Uterus (tissue), 3 donors: ENCODE measurements at regions not wholly inside any gene's neighbourhood (a gene's known extent, or its start where the extent isn't known, plus 50 kb on each side); places are given as distances from the start of the nearest gene placed in this dataset.

Experiments
- DNase-seq, 2 donors: peaks; one replicate each; pipeline ENCODE4 v3.0.0-alpha.2; 2019 to 2020
- H3K27ac ChIP-seq, 2 donors: fragments of 200-600 bp; sonication (generic); 1 replicate in 1 of 2; 2 replicates in 1 of 2; pipeline ENCODE4 v1.5.1; 2016 to 2018
- H3K27me3 ChIP-seq, 2 donors: fragments of 200-600 bp; sonication (generic); one replicate each; pipeline ENCODE4 v1.5.1; 2018 to 2019; ENCODE audit warnings: control low read depth in 1 of 2
- H3K36me3 ChIP-seq, 2 donors: fragments of 200-600 bp; sonication (generic); one replicate each; pipeline ENCODE4 v1.5.1; 2019; ENCODE audit warnings: control low read depth in 1 of 2
- H3K4me1 ChIP-seq, 2 donors: fragments of 200-600 bp; sonication (generic); one replicate each; pipeline ENCODE4 v1.5.1; 2018 to 2019; ENCODE audit warnings: control low read depth in 1 of 2
- H3K4me3 ChIP-seq, 2 donors: fragments of 200-600 bp; sonication (generic); 1 replicate in 1 of 2; 2 replicates in 1 of 2; pipeline ENCODE4 v1.5.1; 2018 to 2019; ENCODE audit warnings: mild to moderate bottlenecking in 1 of 2
- H3K9me3 ChIP-seq, 2 donors: fragments of 200-600 bp; sonication (generic); one replicate each; pipeline ENCODE4 v1.5.1; 2019; ENCODE audit warnings: control low read depth in 1 of 2
- POLR2A ChIP-seq, 2 donors: fragments of 450-650 bp; IDR thresholded peaks; one replicate each; pipeline ENCODE4 v1.6.1; 2016; ENCODE audit warnings: antibody characterized with exemption in 2 of 2, mild to moderate bottlenecking in 1 of 2, moderate library complexity in 1 of 2
- intact Hi-C: fragments of 100-400 bp; cut with DNase I; formaldehyde crosslinking; loops from one replicate; pipeline ENCODE4 v1.15.1; 2023; ENCODE audit warnings: low total_unique reads
- TF ChIP-seq, protein P1 (sequence below), 4 experiments: fragments of 200-600 bp in 2 of 4; fragments of 450-650 bp in 2 of 4; sonication (generic) in 2 of 4; IDR thresholded peaks; one replicate each; pipeline ENCODE4 v1.5.1; 2016 to 2019; ENCODE audit warnings: antibody characterized with exemption in 4 of 4, mild to moderate bottlenecking in 2 of 4, moderate library complexity in 1 of 4
- donor health status: DM: yes; HTN: yes; CAD: no.

- TF ChIP-seq, protein P1, sequence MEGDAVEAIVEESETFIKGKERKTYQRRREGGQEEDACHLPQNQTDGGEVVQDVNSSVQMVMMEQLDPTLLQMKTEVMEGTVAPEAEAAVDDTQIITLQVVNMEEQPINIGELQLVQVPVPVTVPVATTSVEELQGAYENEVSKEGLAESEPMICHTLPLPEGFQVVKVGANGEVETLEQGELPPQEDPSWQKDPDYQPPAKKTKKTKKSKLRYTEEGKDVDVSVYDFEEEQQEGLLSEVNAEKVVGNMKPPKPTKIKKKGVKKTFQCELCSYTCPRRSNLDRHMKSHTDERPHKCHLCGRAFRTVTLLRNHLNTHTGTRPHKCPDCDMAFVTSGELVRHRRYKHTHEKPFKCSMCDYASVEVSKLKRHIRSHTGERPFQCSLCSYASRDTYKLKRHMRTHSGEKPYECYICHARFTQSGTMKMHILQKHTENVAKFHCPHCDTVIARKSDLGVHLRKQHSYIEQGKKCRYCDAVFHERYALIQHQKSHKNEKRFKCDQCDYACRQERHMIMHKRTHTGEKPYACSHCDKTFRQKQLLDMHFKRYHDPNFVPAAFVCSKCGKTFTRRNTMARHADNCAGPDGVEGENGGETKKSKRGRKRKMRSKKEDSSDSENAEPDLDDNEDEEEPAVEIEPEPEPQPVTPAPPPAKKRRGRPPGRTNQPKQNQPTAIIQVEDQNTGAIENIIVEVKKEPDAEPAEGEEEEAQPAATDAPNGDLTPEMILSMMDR (IDR thresholded peaks at IDR 0.05): no peak
- TF ChIP-seq POLR2A (IDR thresholded peaks at IDR 0.05): no peak
Observed at GRCh38 chr1:67958472-67958871, 92.0 kb downstream of the DIRAS3 start.

GRCh38 chr1:67957066-67957465 is 93.4 kb downstream of the DIRAS3 start:
- Histone ChIP-seq H3K9me3 (no peaks in the 10 kb centered on the region), H3K4me1 (peaks cover 0 to 10% of the 10 kb centered on the region in 2 donors), H3K27ac (peak overlapping the region; percentile 15 to 35), H3K27me3 (no peaks in the 10 kb centered on the region), H3K4me3 (no peak overlapping the region), H3K36me3 (no peaks in the 10 kb centered on the region)
- no peak for TF ChIP-seq POLR2A (IDR thresholded peaks at IDR 0.05)
- TF ChIP-seq, protein P1 (IDR thresholded peaks at IDR 0.05): no peak
- intact Hi-C loops: no loop called here
- DNase-seq: peak; percentile 55 to 78

More at GRCh38 chr1:67958472-67958871, 92.0 kb downstream of the DIRAS3 start:
- H3K4me3 ChIP-seq: no peak overlapping the region
- no peak overlapping the region for H3K27ac ChIP-seq
- intact Hi-C loops: no loop called here
- peaks cover 0 to 10% of the 10 kb centered on the region in 2 donors for H3K4me1 ChIP-seq
- H3K9me3 ChIP-seq: no peaks in the 10 kb centered on the region
- no peaks in the 10 kb centered on the region for H3K27me3 ChIP-seq
- no peaks in the 10 kb centered on the region for H3K36me3 ChIP-seq
- DNase-seq: no peak

DNA sequence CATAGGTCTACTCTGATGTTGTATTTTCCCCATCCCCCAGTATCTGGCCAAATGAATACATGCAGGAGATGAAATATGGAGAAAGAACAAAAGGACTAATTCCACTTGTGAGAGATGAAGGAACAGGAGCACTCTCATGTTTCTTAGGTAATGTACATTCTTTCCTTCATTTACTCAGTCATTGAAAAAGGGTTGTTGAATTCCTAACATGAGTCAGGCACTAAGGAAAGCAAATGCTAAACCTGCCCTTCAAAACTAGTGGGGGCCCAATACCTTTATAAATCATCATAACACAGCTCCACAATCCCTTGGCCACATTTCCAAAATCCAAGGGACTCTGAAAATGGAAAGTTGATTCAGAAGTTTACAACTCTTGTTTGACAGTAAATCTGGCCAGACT is 94.3 kb downstream of the DIRAS3 start:
- intact Hi-C loops: no loop called here
- Histone ChIP-seq H3K4me1 (peaks cover 0 to 10% of the 10 kb centered on the region in 2 donors), H3K36me3 (no peaks in the 10 kb centered on the region), H3K27ac (no peak overlapping the region), H3K4me3 (no peak overlapping the region), H3K9me3 (no peaks in the 10 kb centered on the region), H3K27me3 (no peaks in the 10 kb centered on the region)
- TF ChIP-seq POLR2A (IDR thresholded peaks at IDR 0.05): no peak
- TF ChIP-seq, protein P1 (IDR thresholded peaks at IDR 0.05): no peak
- DNase-seq: no peak

DNA sequence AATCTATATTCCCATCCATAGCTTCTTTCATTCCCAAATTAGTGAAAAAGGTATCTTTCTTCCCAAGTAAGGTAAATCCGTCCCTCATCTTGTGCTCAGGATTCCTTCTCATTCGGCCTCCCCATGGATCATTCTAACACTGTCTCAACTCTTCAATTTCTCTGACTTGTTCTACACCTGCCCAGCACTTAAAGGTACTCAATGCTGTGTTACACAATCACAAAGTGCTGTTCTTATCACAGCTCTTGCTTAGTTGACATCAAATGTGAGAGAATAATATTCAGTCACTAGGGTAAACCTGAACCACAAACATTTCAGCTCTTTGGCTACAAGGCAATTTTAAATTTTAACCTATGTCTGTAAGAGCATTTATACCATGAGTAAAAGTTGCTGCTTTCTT is 94.8 kb downstream of the DIRAS3 start:
- TF ChIP-seq POLR2A (IDR thresholded peaks at IDR 0.05): no peak
- TF ChIP-seq, protein P1 (IDR thresholded peaks at IDR 0.05): no peak
- Histone ChIP-seq H3K4me1 (peaks cover 0 to 10% of the 10 kb centered on the region in 2 donors), H3K27me3 (no peaks in the 10 kb centered on the region), H3K9me3 (no peaks in the 10 kb centered on the region), H3K4me3 (no peak overlapping the region), H3K27ac (no peak overlapping the region), H3K36me3 (no peaks in the 10 kb centered on the region)
- intact Hi-C loops: no loop called here
- no peak for DNase-seq

- Histone ChIP-seq H3K9me3 (no peaks in the 10 kb centered on the region), H3K27me3 (no peaks in the 10 kb centered on the region), H3K27ac (no peak overlapping the region), H3K4me3 (no peak overlapping the region), H3K36me3 (no peaks in the 10 kb centered on the region), H3K4me1 (peaks cover 0 to 10% of the 10 kb centered on the region in 2 donors)
- DNase-seq: no peak
- intact Hi-C loops: no loop called here
- TF ChIP-seq POLR2A (IDR thresholded peaks at IDR 0.05): no peak
- TF ChIP-seq, protein P1 (IDR thresholded peaks at IDR 0.05): no peak
Observed at GRCh38 chr1:67953301-67953700, 97.1 kb downstream of the DIRAS3 start.
